Astrocyte (in vitro differentiated cells and primary cell): ENCODE measurements at regions not wholly inside any gene's neighbourhood (a gene's known extent, or its start where the extent isn't known, plus 50 kb on each side); places are given as distances from the start of the nearest gene placed in this dataset.

Source experiments
- CTCF ChIP-seq: IDR thresholded peaks from 2 replicates; pipeline ENCODE4 v1.5.1; 2011; ENCODE audit warnings: low read depth, mild to moderate bottlenecking, inconsistent platforms, low read length, moderate library complexity; ENCODE audit not compliant: insufficient read depth
- EZH2 ChIP-seq: IDR thresholded peaks from 2 replicates; pipeline ENCODE4 v1.6.1; 2012; ENCODE audit warnings: mild to moderate bottlenecking, low read length, inconsistent platforms; ENCODE audit not compliant: insufficient read depth

- TF ChIP-seq CTCF (no peak), EZH2 (no peak)
Observed at GRCh38 chr2:128370468-128371247, 52.0 kb upstream of the HS6ST1 start.
